B cell (primary cell): ENCODE measurements at regions not wholly inside any gene's neighbourhood (a gene's known extent, or its start where the extent isn't known, plus 50 kb on each side); places are given as distances from the start of the nearest gene placed in this dataset.

Experiments used
- ATAC-seq: fragments of 200-7000 bp; cut with Tn5 transposase; one replicate; pipeline ENCODE4 v1.10.0; 2021; ENCODE audit warnings: low read depth, mild to moderate bottlenecking, moderate number of reproducible peaks, moderate library complexity
- CTCF ChIA-PET: fragments of 350-600 bp; sonication (Branson Sonifier 250); formaldehyde crosslinking; loops from one replicate; lab custom pipeline; 2021; ENCODE audit warnings: antibody characterized with exemption, inconsistent platforms; lab: Charles Lee
- POLR2A ChIA-PET: fragments of 350-600 bp; sonication (Branson Sonifier 250); formaldehyde crosslinking; loops from one replicate; lab custom pipeline; 2021; ENCODE audit warnings: antibody characterized with exemption; lab: Charles Lee
- DNase-seq: peaks from one replicate; pipeline ENCODE4 v3.0.0; 2013
- H2AFZ ChIP-seq: 2 replicates; pipeline ENCODE4 v1.6.1; 2012; ENCODE audit warnings: mild to moderate bottlenecking, low read depth, low read length; ENCODE audit not compliant: insufficient read depth, poor library complexity, severe bottlenecking
- H3K27ac ChIP-seq, 2 donors: 1 replicate in 1 of 2; 2 replicates in 1 of 2; pipeline ENCODE4 v1.5.1; 2012 to 2013; ENCODE audit warnings: low read length in 2 of 2, mild to moderate bottlenecking in 2 of 2, moderate library complexity in 1 of 2
- H3K27me3 ChIP-seq, 4 experiments: fragments of 200-600 bp in 1 of 4; sonication (generic) in 1 of 4; replicated peaks in 1 of 4; 1 replicate in 2 of 4; 2 replicates in 2 of 4; pipeline versions ENCODE4 v1.6.1 to v1.7.0; 2013 to 2016; ENCODE audit warnings: low read length in 3 of 4, mild to moderate bottlenecking in 2 of 4, mixed read lengths in 1 of 4, moderate library complexity in 1 of 4; ENCODE audit not compliant: insufficient read depth in 4 of 4, control insufficient read depth in 3 of 4; ENCODE audit errors: control extremely low read depth in 1 of 4
- H3K36me3 ChIP-seq, 2 experiments: replicated peaks in 1 of 2; 1 replicate in 1 of 2; 2 replicates in 1 of 2; pipeline versions ENCODE4 v1.6.1 to v1.7.1; 2013; ENCODE audit warnings: low read length in 1 of 2; ENCODE audit not compliant: insufficient read depth in 2 of 2, control insufficient read depth in 1 of 2; ENCODE audit errors: control extremely low read depth in 1 of 2, extremely low read depth in 1 of 2
- H3K4me1 ChIP-seq, 2 donors: fragments of 200-600 bp in 1 of 2; sonication (generic) in 1 of 2; 1 replicate in 1 of 2; 2 replicates in 1 of 2; pipeline versions ENCODE4 v1.5.1 to v1.6.1; 2013 to 2017; ENCODE audit warnings: low read length in 2 of 2; ENCODE audit not compliant: control insufficient read depth in 2 of 2, insufficient read depth in 2 of 2
- H3K4me2 ChIP-seq: replicated peaks from 2 replicates; pipeline ENCODE3; 2012; ENCODE audit warnings: mild to moderate bottlenecking, low read depth, low read length; ENCODE audit not compliant: poor library complexity, severe bottlenecking
- H3K4me3 ChIP-seq, 5 experiments: fragments of 200-600 bp in 1 of 5; sonication (generic) in 1 of 5; 1 replicate in 3 of 5; 2 replicates in 2 of 5; pipeline versions ENCODE4 v1.5.1 to v1.7.0; 2011 to 2016; ENCODE audit warnings: low read length in 4 of 5, mild to moderate bottlenecking in 4 of 5, low read depth in 2 of 5, control low read depth in 1 of 5, moderate library complexity in 1 of 5; ENCODE audit not compliant: insufficient read depth in 1 of 5; ENCODE audit errors: control extremely low read depth in 1 of 5, extremely low read depth in 1 of 5
- H3K79me2 ChIP-seq: fragments of 200-600 bp; sonication (generic); one replicate; pipeline ENCODE4 v1.6.0; 2016; ENCODE audit warnings: low read length; ENCODE audit not compliant: control insufficient read depth, insufficient read depth
- H3K9ac ChIP-seq: fragments of 200-600 bp; sonication (generic); 2 replicates; pipeline ENCODE4 v1.6.1; 2017; ENCODE audit warnings: mild to moderate bottlenecking, low read length, moderate library complexity
- H3K9me3 ChIP-seq, 3 donors: one replicate each; pipeline versions ENCODE4 v1.6.1 to v1.7.1; 2013; ENCODE audit warnings: low read length in 2 of 3; ENCODE audit not compliant: control insufficient read depth in 2 of 3, insufficient read depth in 1 of 3; ENCODE audit errors: control extremely low read depth in 1 of 3
- H4K20me1 ChIP-seq: 2 replicates; pipeline ENCODE4 v1.6.0; 2012; ENCODE audit warnings: mild to moderate bottlenecking, low read length; ENCODE audit not compliant: insufficient read depth, control insufficient read depth, poor library complexity, severe bottlenecking
- H3K27ac Mint-ChIP-seq: one replicate; pipeline ENCODE4 v1.8.0; 2021; ENCODE audit warnings: mixed read lengths
- H3K27me3 Mint-ChIP-seq: one replicate; pipeline ENCODE4 v1.8.0; 2021; ENCODE audit warnings: mixed read lengths
- H3K4me1 Mint-ChIP-seq: one replicate; pipeline ENCODE4 v1.8.0; 2021; ENCODE audit warnings: mixed read lengths
- H3K4me3 Mint-ChIP-seq: one replicate; pipeline ENCODE4 v1.8.0; 2021; ENCODE audit warnings: mixed read lengths
- H3K9me3 Mint-ChIP-seq: one replicate; pipeline ENCODE4 v1.8.0; 2022; ENCODE audit warnings: mixed read lengths; ENCODE audit not compliant: insufficient read depth
- CTCF ChIP-seq: fragments of 200-600 bp; IDR thresholded peaks from one replicate; pipeline ENCODE4 v1.8.0; 2022; ENCODE audit warnings: antibody characterized with exemption, mild to moderate bottlenecking
- EZH2 ChIP-seq: IDR thresholded peaks from 2 replicates; pipeline ENCODE4 v1.6.1; 2012; ENCODE audit warnings: borderline replicate concordance, low read depth, mild to moderate bottlenecking, moderate library complexity, low read length; ENCODE audit not compliant: insufficient read depth, poor library complexity, severe bottlenecking
- WGBS: methylation state at CpG from one replicate; pipeline ENCODE4 v1.1.5; 2013; ENCODE audit warnings: missing lambda C conversion rate; ENCODE audit not compliant: insufficient coverage; 5-methylcytosine and 5-hydroxymethylcytosine counted together
- intact Hi-C: fragments of 100-400 bp; cut with micrococcal nuclease; formaldehyde crosslinking; loops from one replicate; pipeline ENCODE4 v1.10.0; 2022

DNA sequence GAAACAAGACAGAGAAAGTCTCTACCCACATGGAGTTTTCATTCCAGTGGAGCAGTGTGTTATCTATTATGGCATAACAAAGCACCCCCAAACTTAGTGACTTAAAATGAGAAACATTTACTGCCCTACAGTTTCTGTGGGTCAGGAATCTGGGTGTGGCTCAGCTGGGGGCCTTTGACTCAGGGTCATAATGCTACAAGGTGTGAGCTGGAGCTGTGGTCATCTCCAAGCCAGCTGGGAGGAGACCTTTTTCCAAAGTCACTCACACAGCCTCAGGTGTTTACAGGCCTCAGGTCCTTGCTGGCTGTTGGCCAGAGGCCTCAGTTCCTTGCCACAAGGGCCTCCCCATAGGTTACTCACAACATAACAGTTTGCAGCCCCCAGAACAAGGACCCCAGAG is 169.2 kb downstream of the ETAA1 start:
- H3K9me3 Mint-ChIP-seq, result no peaks in the 10 kb centered on the region
- intact Hi-C loops, result no loop called here
- H3K4me1 Mint-ChIP-seq, result no peaks in the 10 kb centered on the region
- Histone ChIP-seq H3K4me3 (no peak overlapping the region), H2AFZ (no peak overlapping the region), H3K27ac (no peak overlapping the region), H3K4me2 (no peak overlapping the region), H3K36me3 (no peaks in the 10 kb centered on the region), H3K79me2 (no peaks in the 10 kb centered on the region), H3K9me3 (peaks cover 0 to 1% (median 0%) of the 10 kb centered on the region in 3 donors), H4K20me1 (no peaks in the 10 kb centered on the region), H3K9ac (no peak overlapping the region), H3K4me1 (no peaks in the 10 kb centered on the region), H3K27me3 (no peaks in the 10 kb centered on the region)
- H3K4me3 Mint-ChIP-seq, result no peak overlapping the region
- ChIA-PET CTCF (no interaction called here), POLR2A (no interaction called here)
- TF ChIP-seq CTCF, result no peak
- no peak for TF ChIP-seq EZH2
- no peaks in the 10 kb centered on the region for H3K27me3 Mint-ChIP-seq
- ATAC-seq (no peak), DNase-seq (no peak)
- no peak overlapping the region for H3K27ac Mint-ChIP-seq

GRCh38 chr2:67566958-67567635 is 170.0 kb downstream of the ETAA1 start:
- Mint-ChIP-seq H3K9me3 (no peaks in the 10 kb centered on the region), H3K27ac (no peak overlapping the region), H3K4me1 (no peaks in the 10 kb centered on the region), H3K27me3 (no peaks in the 10 kb centered on the region), H3K4me3 (no peak overlapping the region)
- Histone ChIP-seq H3K36me3 (no peaks in the 10 kb centered on the region), H3K4me1 (no peaks in the 10 kb centered on the region), H3K79me2 (no peaks in the 10 kb centered on the region), H3K4me2 (no peak overlapping the region), H3K9ac (no peak overlapping the region), H3K27ac (no peak overlapping the region), H2AFZ (no peak overlapping the region), H4K20me1 (no peaks in the 10 kb centered on the region), H3K9me3 (peaks cover 0 to 1% (median 0%) of the 10 kb centered on the region in 3 donors), H3K27me3 (no peaks in the 10 kb centered on the region), H3K4me3 (no peak overlapping the region)
- DNase-seq (no peak), ATAC-seq (no peak)
- ChIA-PET CTCF (no interaction called here), POLR2A (no interaction called here)
- intact Hi-C loops, result no loop called here
- TF ChIP-seq CTCF (no peak), EZH2 (no peak)
- WGBS, result 86% methylated on average over 3 of the region's 5 CpGs
